NCI-H1436 (cell line): ENCODE measurements at regions not wholly inside any gene's neighbourhood (a gene's known extent, or its start where the extent isn't known, plus 50 kb on each side); places are given as distances from the start of the nearest gene placed in this dataset.

Experiments
- DNase-seq: peaks from one replicate; lab custom pipeline; 2025; lab: John Stamatoyannopoulos, UW

DNA sequence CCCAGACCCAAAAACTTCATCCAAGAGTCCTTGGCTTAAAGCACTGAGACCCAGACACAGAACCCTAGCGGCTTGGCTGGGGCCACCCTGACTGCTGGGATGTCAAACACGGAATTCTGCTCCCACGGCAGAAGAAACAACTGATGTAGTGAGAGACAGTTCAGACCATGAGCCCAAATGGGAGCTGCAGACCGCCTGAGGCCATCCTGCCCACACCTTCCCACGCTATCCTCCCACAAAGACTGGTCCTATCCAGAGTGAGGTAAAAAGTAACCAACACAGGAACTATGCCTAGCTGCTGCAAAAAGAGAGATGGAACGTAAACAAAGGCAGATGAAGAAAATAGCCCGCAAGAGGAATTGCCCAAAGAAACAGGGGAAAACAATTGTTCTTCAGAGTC lies 203.3 kb downstream of the PTPRU start:
- DNase-seq, result no peak

DNA sequence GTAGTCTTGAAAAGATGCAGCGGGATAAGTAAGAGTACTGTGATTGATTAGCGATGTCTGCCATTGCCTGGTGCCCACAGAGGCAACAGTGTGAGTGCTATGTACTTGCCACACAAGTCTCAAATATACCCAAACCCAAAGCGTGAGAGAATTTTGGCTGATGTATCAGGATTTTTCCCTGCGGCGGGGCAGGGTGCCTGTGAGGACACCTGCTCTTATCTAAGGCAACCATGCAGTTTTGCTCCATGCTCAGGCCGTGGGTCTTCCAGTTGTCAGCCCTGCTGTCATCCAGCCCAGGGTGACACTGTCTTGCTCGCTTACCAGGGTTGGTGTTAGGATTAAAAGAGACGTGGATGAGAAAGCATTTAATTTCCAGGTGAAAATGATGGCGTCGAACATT lies 202.7 kb downstream of the PTPRU start:
- DNase-seq, result no peak

DNA sequence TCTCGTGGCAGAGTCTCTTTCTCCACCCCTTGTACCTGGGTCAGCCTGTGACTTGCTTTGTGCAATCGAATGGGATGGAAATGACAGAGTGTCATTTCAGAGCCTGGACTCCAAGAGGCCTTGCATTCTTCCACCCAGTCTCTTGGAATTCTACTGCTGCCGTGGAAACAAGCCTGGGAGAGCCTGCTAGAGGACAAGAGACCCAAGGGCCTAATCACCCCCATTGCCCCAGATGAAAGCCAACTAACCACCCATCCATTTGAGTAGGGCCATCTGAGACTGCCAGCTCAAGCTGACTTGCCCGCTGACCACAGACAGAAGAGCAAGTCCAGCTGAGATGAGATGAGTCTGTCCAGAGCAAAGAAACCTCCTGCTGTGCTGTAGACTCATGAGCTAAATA lies 201.6 kb downstream of the PTPRU start:
- no peak for DNase-seq

DNA sequence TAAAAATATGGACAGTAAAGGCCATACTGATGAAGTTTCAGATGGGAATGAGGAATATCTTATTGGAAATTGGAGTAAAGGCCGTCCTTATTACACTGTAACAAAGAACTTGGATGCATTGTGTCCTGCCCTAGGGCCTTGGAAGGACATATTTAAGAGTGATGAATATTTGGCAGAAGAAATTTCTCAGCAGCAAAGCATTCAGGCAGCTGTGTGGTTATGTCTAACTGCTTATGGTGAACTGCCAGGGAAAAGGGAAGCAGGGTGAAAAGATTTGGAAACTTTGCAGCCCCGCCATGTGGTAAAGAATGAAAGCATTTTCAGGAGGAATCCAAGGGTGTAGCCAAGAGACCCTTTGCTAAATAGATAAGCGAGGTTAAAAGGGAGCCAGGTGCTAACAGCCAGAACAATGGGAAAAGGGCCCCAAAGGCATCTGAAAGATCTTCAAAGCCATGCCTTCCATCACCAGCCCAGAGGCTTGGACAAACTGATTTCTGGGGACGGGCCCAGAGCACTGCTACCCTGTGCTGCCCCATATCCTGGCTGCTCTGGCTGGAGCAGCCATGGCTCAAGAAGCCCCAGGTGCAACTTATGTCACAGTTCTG lies 200.0 kb downstream of the PTPRU start:
- DNase-seq, result no peak

DNA sequence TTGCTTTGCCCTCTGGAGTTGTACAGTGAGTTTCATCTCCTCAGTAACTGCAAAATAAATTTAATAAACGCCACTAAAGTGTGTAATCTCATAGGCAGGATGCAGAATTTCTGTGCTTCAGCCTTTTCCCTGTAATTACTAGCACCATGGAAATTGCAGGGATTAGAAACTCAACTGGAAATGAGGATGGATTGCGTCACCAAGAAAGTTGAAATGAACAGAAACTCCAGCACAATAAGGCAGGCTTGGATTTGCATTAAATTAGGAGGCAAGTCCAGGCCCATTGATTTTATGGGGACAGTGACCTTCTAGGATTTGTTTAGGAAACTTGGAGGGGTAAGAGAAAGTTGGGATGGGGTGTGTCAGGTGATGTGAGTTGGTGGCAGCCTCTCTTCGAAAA lies 197.5 kb downstream of the PTPRU start:
- no peak for DNase-seq

DNA sequence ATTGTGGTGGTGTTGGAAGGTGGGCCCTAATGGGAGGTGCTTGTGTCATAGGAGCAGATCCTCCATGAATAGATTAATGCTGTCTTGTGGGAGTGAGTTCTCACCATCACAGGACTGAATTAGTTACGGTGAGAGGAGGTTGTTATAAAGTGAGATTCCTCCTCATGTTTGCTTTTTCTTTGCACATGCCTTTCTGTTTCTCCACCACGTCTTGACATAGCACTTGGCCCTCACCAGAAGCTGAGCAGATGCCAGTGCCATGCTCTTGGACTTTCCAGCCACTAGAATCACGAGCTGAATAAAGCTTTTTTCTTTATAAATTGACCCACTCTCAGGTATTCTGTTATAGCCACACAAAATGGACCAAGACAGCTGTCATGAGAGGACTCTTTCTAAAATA lies 194.8 kb downstream of the PTPRU start:
- no peak for DNase-seq

DNA sequence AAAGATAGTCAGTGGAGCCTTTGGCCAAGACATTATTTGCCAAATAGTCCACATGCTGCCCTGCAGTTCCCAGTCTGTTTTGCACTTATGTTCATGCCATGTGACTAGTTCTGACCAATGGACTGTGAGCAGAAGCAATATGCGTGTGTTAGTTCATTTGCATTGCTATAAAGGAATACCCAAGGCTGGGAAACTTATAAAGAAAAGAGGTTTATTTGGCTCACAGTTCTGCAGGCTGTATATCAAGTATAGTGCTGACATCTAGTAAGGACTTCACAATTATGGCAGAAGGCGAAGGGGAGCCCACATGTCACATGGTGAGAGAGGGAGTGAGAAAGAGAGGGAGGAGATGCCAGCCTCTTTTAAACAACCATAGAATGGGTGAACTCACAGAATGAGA lies 193.3 kb downstream of the PTPRU start:
- DNase-seq, result no peak

DNA sequence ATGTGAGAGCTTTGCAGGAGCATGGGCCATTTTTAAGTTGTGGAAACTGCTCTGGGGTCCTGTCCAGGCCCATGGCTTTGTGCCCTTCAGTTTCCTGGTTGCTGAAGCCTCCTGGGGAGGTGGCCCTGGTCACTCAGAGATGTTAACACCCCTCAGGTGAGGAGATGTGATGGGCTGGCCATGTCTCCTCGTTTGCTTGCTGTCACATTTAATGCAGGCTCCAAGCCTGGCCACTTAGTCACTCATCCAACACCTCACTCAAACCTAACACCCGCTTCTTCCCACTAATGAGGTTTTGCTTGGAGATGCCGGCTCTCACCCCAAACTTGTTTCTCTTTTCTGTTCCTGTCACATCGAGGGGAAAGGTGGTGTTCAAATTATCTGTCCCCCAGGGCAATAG lies 192.7 kb downstream of the PTPRU start:
- no peak for DNase-seq

DNA sequence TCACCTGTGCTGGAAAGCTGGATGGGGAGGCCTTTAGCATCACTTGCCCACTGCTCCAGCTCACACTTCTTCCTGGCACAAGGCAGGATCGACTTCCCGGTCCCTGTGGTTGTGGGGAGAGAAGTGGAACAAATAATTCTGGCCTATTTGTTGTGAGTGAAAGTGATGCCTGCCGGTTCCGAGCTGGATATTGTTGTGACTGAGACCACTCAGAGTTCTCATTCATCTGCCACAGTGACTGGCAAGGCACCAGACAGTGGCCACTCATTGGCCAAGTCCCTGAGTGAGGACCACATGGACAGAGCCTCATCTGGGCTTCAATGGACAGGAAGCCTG lies 191.9 kb downstream of the PTPRU start:
- DNase-seq, result no peak

DNA sequence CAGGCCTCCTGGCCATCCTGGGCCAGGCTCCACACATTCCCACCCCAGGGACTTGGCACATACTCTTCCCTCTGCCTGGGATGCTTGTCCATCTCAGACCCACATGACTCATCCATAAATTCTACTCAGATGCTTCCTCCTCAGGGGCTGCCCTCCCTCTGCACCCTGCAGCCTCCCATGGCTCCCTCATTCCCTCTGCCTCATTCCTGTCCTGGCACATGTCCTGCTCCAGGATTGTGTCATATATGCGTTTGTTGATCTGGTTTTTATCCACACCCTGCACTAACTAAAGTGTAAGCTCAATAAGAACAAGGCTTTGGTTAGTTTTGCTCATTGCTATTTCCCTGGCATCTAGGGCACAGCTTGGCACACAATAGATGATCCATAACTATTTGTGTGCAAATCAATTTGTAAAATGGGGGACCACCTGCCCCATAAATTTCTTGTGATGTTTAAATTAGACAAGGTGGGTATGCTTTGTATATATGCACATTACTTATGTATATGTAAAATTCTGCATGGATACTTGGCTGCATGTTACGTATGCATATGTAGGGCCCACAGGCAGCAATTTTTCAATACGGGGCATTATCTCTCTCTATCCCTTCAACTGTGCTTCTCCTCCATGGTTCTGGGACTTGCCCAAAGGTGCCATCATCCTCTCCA lies 191.4 kb downstream of the PTPRU start:
- no peak for DNase-seq

DNA sequence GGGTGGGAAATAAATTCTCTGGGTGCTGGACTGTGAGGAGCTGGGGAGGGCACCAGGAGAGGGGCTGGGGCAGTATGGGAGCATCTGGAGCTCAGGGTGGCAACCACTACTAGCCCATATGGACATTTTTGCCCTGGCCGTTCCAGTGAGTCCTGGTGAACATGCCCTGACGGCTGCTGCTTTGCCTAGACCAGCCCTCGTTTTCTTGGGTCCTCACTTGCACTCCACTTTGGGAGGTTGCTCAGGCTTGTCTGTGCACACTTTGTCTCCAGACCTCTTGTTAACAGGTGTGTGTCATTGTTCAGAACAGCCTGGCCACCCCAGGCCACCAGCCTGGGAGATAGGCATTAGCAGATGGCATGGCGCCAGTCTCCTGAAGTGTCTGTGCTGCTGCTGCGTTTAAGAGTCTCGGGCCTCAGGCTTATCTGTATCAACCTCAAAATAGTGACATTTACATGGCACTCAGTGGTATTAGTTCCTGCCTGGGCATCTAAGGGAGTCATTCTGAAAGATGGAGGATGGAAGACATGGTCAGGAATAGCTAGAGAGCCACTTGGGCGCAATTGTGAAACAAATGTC lies 190.5 kb downstream of the PTPRU start:
- peak; percentile 58 for DNase-seq

DNA sequence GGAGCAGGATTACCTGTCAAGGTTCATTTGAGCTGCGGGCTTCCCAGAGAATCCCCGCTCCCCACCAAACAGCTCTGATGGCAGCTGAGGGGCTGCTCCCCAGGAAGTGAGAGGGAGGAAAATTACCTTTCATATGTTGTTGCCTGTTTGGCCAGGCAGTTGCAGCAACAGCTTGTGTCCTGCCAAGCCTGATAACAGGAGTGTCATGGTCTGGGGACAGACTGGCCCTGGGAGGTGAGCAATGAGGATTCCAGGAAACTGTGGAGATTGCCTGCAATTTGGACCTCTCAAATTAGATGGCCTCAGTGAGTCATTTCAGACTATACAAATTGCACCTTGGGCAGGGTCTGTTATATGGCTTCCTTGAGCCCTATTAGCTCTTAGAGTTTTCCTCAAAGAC lies 189.3 kb downstream of the PTPRU start:
- no peak for DNase-seq

DNA sequence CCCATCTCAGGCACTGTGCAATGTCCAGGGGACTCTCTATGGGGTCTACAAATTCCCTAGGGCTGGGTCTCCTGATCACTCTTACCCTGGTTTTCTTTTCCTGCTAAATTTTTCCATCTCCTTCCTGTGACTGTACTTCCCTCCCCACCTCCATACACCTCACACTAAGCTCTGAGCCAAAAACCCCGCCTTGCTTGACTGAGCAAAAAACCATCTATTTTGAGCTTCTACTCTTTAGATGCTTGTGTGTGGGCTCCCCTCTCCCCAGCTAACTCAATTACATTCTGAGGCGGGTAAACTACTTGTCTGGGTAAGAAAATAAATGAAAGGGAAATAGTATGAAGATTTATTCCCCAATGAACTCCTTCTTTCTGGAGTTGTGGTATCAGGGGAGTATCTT lies 187.9 kb downstream of the PTPRU start:
- no peak for DNase-seq

DNA sequence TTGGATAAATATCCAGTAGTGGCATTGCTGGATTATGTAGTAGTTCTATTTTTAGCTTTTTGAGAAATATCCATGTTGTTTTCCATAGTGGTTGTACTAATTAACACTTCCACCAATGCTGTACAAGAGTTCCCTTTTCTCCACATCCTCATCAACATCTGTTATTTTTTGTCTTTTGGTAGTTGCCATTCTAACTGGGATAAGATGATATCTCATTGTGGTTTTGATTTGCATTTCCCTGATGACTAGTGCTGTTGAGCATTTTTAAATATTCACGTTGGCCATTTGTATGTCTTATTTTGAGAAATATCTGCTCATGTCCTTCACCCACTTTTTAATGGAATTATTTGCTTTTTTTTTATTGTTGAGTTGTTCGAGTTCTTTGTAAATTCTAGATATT lies 183.9 kb downstream of the PTPRU start:
- no peak for DNase-seq

DNA sequence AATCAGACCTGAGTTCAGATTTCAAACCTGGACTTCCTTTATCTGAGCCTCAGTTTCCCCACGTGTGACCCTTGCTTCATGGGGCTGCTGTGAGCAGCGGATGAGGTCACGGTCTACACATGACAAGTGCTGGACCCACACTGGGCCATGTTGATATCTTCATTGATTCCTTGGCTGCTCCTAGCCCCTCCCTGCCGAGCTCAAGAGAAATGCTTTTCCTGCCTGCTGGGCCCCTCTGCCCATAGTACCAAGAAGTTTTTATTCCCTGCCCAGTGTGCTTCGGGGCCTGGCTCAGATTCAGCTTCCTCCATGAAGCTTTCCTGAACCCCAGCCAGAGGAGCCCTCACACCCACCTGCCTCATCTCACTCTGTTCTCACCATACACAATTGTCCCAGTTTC lies 181.6 kb downstream of the PTPRU start:
- no peak for DNase-seq

DNA sequence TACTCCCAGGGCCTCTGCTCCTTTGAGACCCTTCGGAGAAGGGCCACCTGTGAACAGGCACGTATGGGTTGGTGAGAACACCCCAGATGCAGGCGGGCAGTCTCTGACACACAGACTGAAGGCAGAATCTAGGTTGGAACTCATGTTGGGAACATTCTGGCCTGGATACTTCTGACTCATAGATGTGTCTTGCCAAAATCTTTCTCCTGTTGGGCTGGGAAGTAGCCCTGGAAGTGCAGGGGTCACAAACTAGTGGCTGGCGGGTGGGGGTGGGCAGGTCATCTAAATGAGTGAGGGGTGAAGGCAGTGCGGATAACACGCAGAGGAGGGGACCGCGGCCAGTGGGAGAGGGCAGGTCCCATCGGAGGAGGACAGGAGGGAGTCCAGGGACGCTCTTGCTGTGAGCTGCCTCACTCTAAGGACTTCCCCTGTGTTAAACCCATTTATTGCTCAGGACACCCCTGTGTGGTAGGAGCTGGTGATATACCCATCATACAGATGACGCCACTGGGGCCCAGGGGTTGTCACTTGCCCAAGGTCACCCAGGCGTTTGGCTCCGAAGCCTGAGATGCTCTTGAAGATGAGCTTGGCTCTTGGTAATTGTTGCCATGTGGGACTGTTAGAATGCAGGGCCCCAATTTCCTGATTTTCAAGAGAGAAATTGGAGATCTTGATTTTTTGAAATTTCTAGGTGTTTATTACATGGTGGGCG lies 181.0 kb downstream of the PTPRU start:
- DNase-seq, result no peak

DNA sequence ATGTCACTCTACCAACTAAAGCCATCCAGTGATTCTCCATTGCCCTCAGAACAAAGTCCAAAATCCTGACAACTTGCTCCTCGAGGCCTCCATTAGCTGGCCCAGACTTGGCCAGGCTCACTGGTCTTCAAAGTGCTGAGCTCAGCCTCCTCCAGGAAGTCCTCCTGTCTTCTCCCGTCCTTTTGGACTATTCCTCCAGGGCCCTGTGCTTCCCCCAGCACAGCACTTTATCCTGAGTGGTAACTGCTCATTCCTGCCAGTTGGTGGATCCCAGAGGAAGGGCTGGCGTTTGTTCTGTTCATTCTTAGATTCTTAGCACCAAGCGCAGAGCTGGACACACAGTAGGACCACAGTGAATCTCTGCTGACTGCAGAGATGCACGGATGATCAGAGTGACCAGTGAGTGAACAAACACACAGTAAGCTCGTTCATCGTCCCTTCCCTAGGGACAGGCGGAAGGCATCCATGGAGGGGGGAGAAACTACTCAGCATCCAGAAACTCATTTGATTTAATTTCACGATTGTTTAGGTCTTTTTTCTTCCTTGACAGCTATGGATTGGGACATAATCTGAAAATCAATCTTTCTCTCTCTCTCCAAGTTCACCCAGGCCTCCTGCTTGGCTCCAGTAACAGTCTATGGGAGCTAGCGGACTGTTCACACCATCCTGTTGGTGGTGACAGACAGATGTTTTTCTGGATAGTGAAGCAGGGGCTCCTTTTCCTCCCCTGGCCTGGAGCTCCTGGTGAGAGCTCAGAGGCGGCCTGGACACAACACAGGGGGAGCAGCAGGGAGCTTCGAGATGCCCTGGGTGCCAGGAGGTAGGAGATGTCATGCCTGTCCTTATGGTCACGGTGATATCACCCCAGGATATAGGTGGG lies 180.2 kb downstream of the PTPRU start:
- DNase-seq, result no peak

DNA sequence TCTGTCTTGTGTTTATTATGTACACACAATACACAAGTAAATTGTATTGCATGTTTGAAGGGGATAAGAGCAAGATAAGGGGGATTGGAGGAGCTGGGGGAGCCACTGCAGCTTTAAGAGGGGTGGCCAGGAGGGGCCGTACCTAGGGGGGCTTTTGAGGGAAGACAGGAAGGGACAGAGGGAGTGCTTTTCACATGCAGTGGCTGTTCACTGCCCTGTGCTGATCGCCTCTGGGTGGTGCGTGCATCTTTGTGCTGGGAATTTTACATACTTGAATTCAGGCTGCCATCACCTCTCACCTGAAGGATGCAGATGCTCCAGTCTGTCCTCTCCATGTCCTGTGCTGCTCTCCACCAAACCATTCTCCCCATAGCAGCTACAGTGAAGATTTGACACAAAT lies 179.5 kb downstream of the PTPRU start:
- no peak for DNase-seq

DNA sequence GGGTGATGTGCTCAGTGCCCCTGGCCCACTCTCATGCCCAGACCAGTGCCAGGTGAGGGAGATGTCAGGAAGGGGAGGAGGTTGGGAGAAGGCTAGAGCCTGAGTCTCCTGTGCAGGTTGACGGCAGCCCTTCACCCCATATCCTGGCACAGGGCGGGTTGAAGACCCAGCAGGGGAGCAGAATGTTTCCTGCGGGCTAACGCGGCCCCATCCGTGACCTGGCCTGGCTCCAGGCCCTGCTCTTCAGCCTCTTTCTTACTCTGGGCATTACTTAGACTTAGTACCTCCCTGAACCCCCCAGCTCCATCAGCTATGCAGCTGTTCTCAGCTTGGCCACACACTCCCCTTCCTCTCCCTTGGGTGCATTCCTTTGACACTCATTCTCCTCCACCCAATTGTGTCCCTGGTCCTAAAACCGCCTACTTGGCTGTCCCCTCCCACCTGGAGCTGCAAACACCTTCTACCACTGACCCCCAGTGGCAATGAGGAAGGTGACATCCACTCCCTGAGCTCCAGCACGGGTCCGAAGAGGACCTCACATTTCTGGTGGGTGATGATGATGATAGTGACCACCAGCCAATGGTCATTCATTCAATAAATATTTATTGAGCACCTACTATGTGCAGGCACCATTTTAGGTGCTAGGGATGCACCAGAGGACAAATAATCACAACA lies 179.0 kb downstream of the PTPRU start:
- peak; percentile 72 for DNase-seq

DNA sequence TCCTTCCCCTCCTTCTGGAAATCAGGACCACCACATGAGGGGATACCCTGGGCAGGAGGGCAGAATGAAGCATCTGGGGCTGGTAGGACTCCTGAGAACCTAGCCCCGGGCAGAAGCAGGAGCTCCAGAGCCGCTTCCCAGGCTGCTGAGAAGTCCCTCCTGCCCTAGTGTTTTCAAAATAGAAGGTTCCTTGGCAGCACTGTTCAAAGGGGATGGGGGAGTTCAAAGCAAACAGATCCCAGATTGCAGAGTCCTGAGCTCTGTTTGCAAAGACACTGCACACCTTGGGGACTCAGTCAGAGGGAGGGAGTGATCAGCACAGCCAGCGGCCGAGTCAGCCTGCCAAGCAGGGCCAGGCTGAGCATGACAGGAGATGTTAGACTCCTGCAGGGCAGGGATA lies 177.8 kb downstream of the PTPRU start:
- no peak for DNase-seq

DNA sequence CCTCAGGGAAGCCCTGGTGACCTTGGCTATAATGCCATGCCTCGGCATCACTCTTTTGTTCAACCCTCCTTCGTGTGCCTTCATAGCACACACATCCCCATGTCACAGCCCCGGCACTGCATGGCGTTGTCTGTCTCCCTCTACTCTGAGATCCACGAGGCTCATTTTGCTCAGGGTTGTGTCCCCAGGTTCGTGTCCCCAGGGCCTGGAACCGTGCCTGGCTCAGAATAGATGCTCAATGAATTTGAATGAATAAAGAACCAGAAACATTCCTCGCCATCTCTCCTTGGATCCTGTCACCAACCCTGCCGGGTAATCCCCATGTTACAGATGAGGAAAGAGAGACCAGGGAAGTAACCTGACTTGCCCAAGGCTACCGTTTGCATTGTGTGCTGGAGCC lies 177.3 kb downstream of the PTPRU start:
- DNase-seq, result no peak

DNA sequence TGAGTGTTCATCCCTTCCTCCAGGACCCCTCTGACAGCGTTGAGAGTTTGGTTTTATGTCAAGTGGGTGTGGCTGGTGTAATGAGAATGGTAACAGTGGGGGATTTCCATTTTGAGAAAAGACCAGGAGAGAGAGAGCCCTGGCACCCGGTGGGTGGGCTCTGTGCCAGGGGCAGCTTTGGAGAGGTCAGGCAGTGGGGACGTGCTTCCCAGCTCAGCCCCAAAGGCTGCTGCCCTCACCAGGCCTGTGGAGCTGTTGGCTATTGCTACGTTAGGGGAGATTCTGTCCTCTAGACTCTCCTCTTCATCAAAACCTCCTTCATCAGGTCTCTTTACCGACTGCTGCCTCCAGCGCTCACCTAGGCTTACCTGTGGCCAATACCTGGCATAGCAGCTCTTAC lies 176.3 kb downstream of the PTPRU start:
- DNase-seq, result no peak
